ENCODE measurements at regions not wholly inside any gene's neighbourhood (a gene's known extent, or its start where the extent isn't known, plus 50 kb on each side); places are given as distances from the start of the nearest gene placed in this dataset.

GRCh38 chr1:87575528-87575927, 246.8 kb downstream of the LMO4 start:
- Histone ChIP-seq H3K36me3 (no peaks in the 10 kb centered on the region), H3K4me1 (no peaks in the 10 kb centered on the region), H3K27me3 (no peaks in the 10 kb centered on the region), H3K4me3 (no peak overlapping the region), H3K9me3 (no peaks in the 10 kb centered on the region), H3K27ac (no peak overlapping the region)
- no peak for TF ChIP-seq POLR2A (IDR thresholded peaks at IDR 0.05)
- no peak for TF ChIP-seq CTCF (IDR thresholded peaks at IDR 0.05)
- TF ChIP-seq EP300 (IDR thresholded peaks at IDR 0.05; ENCODE audit: low read depth): no peak
- TF ChIP-seq POLR2AphosphoS5 (IDR thresholded peaks at IDR 0.05): no peak
- no peak for DNase-seq
- intact Hi-C loops (cut with DNase I; ENCODE audit: low total_unique reads): no loop called here
- in situ Hi-C loops (cut with MboI; ENCODE audit: low pct_ligation_motif_present in 1 of 4, low pct_unique_long_range_greater_than_20kb in 1 of 4, low sequenced_read_pairs in 3 of 4): no loop called here
- WGBS, 2 donors (ENCODE audit: low coverage in 1 of 2): 42 to 59% methylated on average over 3 of the region's 3 CpGs

GRCh38 chr1:87578464-87578863, 249.8 kb downstream of the LMO4 start:
- intact Hi-C loops (cut with DNase I; ENCODE audit: low total_unique reads) (no loop called here), in situ Hi-C loops (cut with MboI; ENCODE audit: low pct_ligation_motif_present in 1 of 4, low pct_unique_long_range_greater_than_20kb in 1 of 4, low sequenced_read_pairs in 3 of 4) (no loop called here)
- H3K36me3 ChIP-seq: no peaks in the 10 kb centered on the region
- no peak overlapping the region for H3K4me3 ChIP-seq
- 26 to 39% methylated on average over 2 to 3 of the region's 3 CpGs for WGBS, 2 donors (ENCODE audit: low coverage in 1 of 2)
- no peak for DNase-seq
- no peak for TF ChIP-seq EP300 (IDR thresholded peaks at IDR 0.05; ENCODE audit: low read depth)
- TF ChIP-seq CTCF (IDR thresholded peaks at IDR 0.05): no peak
- TF ChIP-seq POLR2AphosphoS5 (IDR thresholded peaks at IDR 0.05): no peak
- no peak for TF ChIP-seq POLR2A (IDR thresholded peaks at IDR 0.05)
- no peaks in the 10 kb centered on the region for H3K27me3 ChIP-seq
- peaks cover 0 to 4% (median 0%) of the 10 kb centered on the region in 4 donors for H3K4me1 ChIP-seq
- no peaks in the 10 kb centered on the region for H3K9me3 ChIP-seq
- H3K27ac ChIP-seq: no peak overlapping the region

GRCh38 chr1:87583459-87583858, 254.8 kb downstream of the LMO4 start:
- DNase-seq: no peak
- no peak for TF ChIP-seq CTCF (IDR thresholded peaks at IDR 0.05)
- TF ChIP-seq POLR2A (IDR thresholded peaks at IDR 0.05): no peak
- in situ Hi-C loops (cut with MboI; ENCODE audit: low pct_ligation_motif_present in 1 of 4, low pct_unique_long_range_greater_than_20kb in 1 of 4, low sequenced_read_pairs in 3 of 4): no loop called here
- H3K4me3 ChIP-seq: no peak overlapping the region
- intact Hi-C loops (cut with DNase I; ENCODE audit: low total_unique reads): no loop called here
- no peak overlapping the region for H3K27ac ChIP-seq
- WGBS, 2 donors (ENCODE audit: low coverage in 1 of 2): 58 to 65% methylated on average over 4 of the region's 4 CpGs
- no peaks in the 10 kb centered on the region for H3K36me3 ChIP-seq
- H3K9me3 ChIP-seq: no peaks in the 10 kb centered on the region
- H3K27me3 ChIP-seq: no peaks in the 10 kb centered on the region
- peaks cover 5 to 40% (median 9%) of the 10 kb centered on the region in 4 donors for H3K4me1 ChIP-seq

- Histone ChIP-seq H3K27ac (peak overlapping the region in 3 of 4 donors; percentile 9 to 56 (median 22)), H3K27me3 (no peaks in the 10 kb centered on the region), H3K4me1 (peaks cover 5 to 42% (median 9%) of the 10 kb centered on the region in 4 donors), H3K4me3 (no peak overlapping the region), H3K36me3 (no peaks in the 10 kb centered on the region), H3K9me3 (no peaks in the 10 kb centered on the region)
- 45 to 51% methylated on average over 1 of the region's 1 CpG for WGBS, 2 donors (ENCODE audit: low coverage in 1 of 2)
- no peak for DNase-seq
- intact Hi-C loops (cut with DNase I; ENCODE audit: low total_unique reads) (no loop called here), in situ Hi-C loops (cut with MboI; ENCODE audit: low pct_ligation_motif_present in 1 of 4, low pct_unique_long_range_greater_than_20kb in 1 of 4, low sequenced_read_pairs in 3 of 4) (no loop called here)
- TF ChIP-seq POLR2A (IDR thresholded peaks at IDR 0.05) (no peak), CTCF (IDR thresholded peaks at IDR 0.05) (no peak), EP300 (IDR thresholded peaks at IDR 0.05; ENCODE audit: low read depth) (no peak), POLR2AphosphoS5 (IDR thresholded peaks at IDR 0.05) (no peak)
Measured at GRCh38 chr1:87584586-87584985, 255.9 kb downstream of the LMO4 start.
